ENCODE measurements at regions not wholly inside any gene's neighbourhood (a gene's known extent, or its start where the extent isn't known, plus 50 kb on each side); places are given as distances from the start of the nearest gene placed in this dataset.

- no CpG with 5 or more reads among the region's 3 CpGs for WGBS (ENCODE audit: insufficient coverage, low coverage, low lambda C conversion rate, missing lambda C conversion rate)
- DNase-seq = no peak
- no peak for TF ChIP-seq CTCF (IDR thresholded peaks at IDR 0.05)
- TF ChIP-seq POLR2A (IDR thresholded peaks at IDR 0.05) = no peak
- no peak overlapping the region for H3K4me3 ChIP-seq
- no peak overlapping the region for H3K27ac ChIP-seq
- intact Hi-C loops (cut with DNase I) = no loop called here
- no peaks in the 10 kb centered on the region for H3K27me3 ChIP-seq
- no peaks in the 10 kb centered on the region for H3K36me3 ChIP-seq
- H3K9me3 ChIP-seq = no peaks in the 10 kb centered on the region
- no peak for ATAC-seq
- no peaks in the 10 kb centered on the region for H3K4me1 ChIP-seq
These were observed 238.5 kb downstream of the HDGFL1 start for GRCh38 chr6:22807818-22808217.

GRCh38 chr6:22808466-22808865 lies 239.1 kb downstream of the HDGFL1 start:
- no peaks in the 10 kb centered on the region for H3K9me3 ChIP-seq
- no peaks in the 10 kb centered on the region for H3K27me3 ChIP-seq
- TF ChIP-seq CTCF (IDR thresholded peaks at IDR 0.05) (no peak), POLR2A (IDR thresholded peaks at IDR 0.05) (no peak)
- no peaks in the 10 kb centered on the region for H3K4me1 ChIP-seq
- ATAC-seq = no peak
- DNase-seq = no peak
- H3K4me3 ChIP-seq = no peak overlapping the region
- 91% methylated on average over 1 of the region's 1 CpG for WGBS (ENCODE audit: insufficient coverage, low coverage, low lambda C conversion rate, missing lambda C conversion rate)
- intact Hi-C loops (cut with DNase I) = no loop called here
- H3K36me3 ChIP-seq = no peaks in the 10 kb centered on the region
- no peak overlapping the region for H3K27ac ChIP-seq

- H3K27ac ChIP-seq = no peak overlapping the region
- intact Hi-C loops (cut with DNase I) = no loop called here
- no peaks in the 10 kb centered on the region for H3K27me3 ChIP-seq
- H3K4me3 ChIP-seq = no peak overlapping the region
- no peaks in the 10 kb centered on the region for H3K9me3 ChIP-seq
- H3K4me1 ChIP-seq = no peaks in the 10 kb centered on the region
- no peaks in the 10 kb centered on the region for H3K36me3 ChIP-seq
- 25% methylated on average over 1 of the region's 1 CpG for WGBS (ENCODE audit: insufficient coverage, low coverage, low lambda C conversion rate, missing lambda C conversion rate)
- TF ChIP-seq CTCF (IDR thresholded peaks at IDR 0.05) (no peak), POLR2A (IDR thresholded peaks at IDR 0.05) (no peak)
- ATAC-seq (no peak), DNase-seq (no peak)
These were observed 240.0 kb downstream of the HDGFL1 start for GRCh38 chr6:22809370-22809769.

- no peaks in the 10 kb centered on the region for H3K27me3 ChIP-seq
- intact Hi-C loops (cut with DNase I) = no loop called here
- H3K27ac ChIP-seq = no peak overlapping the region
- no peaks in the 10 kb centered on the region for H3K36me3 ChIP-seq
- H3K4me1 ChIP-seq = no peaks in the 10 kb centered on the region
- ATAC-seq = no peak
- H3K4me3 ChIP-seq = no peak overlapping the region
- no peaks in the 10 kb centered on the region for H3K9me3 ChIP-seq
- no CpG with 5 or more reads among the region's 1 CpG for WGBS (ENCODE audit: insufficient coverage, low coverage, low lambda C conversion rate, missing lambda C conversion rate)
- TF ChIP-seq CTCF (IDR thresholded peaks at IDR 0.05) = no peak
- no peak for DNase-seq
These were observed 249.8 kb downstream of the HDGFL1 start for GRCh38 chr6:22819209-22819608.

GRCh38 chr6:22821664-22822320 lies 252.4 kb downstream of the HDGFL1 start:
- no peaks in the 10 kb centered on the region for H3K27me3 ChIP-seq
- no peaks in the 10 kb centered on the region for H3K9me3 ChIP-seq
- ATAC-seq = no peak
- no peaks in the 10 kb centered on the region for H3K36me3 ChIP-seq
- 39% methylated on average over 3 of the region's 3 CpGs for WGBS (ENCODE audit: insufficient coverage, low coverage, low lambda C conversion rate, missing lambda C conversion rate)
- intact Hi-C loops (cut with DNase I) = no loop called here
- TF ChIP-seq POLR2A (IDR thresholded peaks at IDR 0.05) (no peak), CTCF (IDR thresholded peaks at IDR 0.05) (no peak)
- no peak for DNase-seq
- no peak overlapping the region for H3K4me3 ChIP-seq
- H3K4me1 ChIP-seq = no peaks in the 10 kb centered on the region
- H3K27ac ChIP-seq = no peak overlapping the region

Measured in right lobe of liver (tissue), 6 donors.